ENCODE measurements at regions not wholly inside any gene's neighbourhood (a gene's known extent, or its start where the extent isn't known, plus 50 kb on each side); places are given as distances from the start of the nearest gene placed in this dataset.
A peak's percentile ranks its signal among the peaks of the same experiment; 100 is the strongest.

GRCh38 chr1:4117196-4117595, 217.1 kb upstream of the C1orf174 start:
- no peak for DNase-seq

GRCh38 chr1:4118746-4119515, 218.9 kb upstream of the C1orf174 start:
- no peak for DNase-seq

GRCh38 chr1:4119516-4120220, 219.6 kb upstream of the C1orf174 start:
- no peak for DNase-seq

GRCh38 chr1:4120557-4121292, 220.7 kb upstream of the C1orf174 start:
- DNase-seq = peak in 1 of 56 donors; percentile 15

DNA sequence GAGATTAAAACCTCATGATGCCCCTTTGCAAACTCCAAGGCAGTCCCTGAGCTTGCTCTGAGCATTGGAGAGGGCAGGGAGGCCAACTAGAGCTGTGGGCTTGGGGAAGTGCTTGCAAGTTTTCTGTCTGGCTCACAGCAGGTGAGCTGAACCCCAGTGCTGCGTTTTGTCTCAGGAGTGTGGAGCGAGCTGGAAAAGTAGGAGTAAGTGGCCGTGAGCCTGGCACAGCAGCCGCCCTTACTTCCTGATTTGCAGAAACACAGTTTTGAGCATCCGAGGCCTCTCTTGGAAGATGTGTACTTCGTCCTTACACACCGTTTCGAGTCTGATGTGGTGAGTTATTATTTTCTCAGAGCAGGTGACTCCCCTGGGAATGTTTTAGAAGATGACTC, 221.2 kb upstream of the C1orf174 start:
- DNase-seq = no peak

GRCh38 chr1:4121834-4122512, 221.9 kb upstream of the C1orf174 start:
- no peak for DNase-seq

- no peak for DNase-seq
Observed at GRCh38 chr1:4122513-4123160, 222.6 kb upstream of the C1orf174 start.

- DNase-seq = no peak
Observed at GRCh38 chr1:4124631-4125145, 224.6 kb upstream of the C1orf174 start.

DNA sequence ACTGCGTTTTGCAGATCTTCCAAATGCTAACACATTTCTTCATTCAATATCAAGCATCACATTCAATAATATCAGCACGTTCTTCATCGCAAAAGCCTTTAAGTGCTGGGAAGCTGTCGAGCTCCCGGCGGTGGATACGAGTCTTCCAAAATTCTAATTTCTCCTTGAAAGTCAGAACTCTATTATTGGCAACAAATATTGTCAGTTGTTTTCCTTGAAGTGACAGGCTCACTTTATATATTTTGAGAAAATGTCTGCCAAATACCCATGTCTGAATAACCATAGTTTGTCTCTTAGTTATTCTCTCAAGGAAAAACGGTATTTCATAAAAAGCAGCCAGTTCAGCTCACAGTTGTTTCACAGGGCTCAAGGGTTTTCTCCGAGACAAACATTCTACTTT, 226.2 kb upstream of the C1orf174 start:
- DNase-seq = no peak

- no peak for DNase-seq
Observed at GRCh38 chr1:4126731-4127591, 226.9 kb upstream of the C1orf174 start.

GRCh38 chr1:4127592-4128140, 227.6 kb upstream of the C1orf174 start:
- DNase-seq = no peak

DNA sequence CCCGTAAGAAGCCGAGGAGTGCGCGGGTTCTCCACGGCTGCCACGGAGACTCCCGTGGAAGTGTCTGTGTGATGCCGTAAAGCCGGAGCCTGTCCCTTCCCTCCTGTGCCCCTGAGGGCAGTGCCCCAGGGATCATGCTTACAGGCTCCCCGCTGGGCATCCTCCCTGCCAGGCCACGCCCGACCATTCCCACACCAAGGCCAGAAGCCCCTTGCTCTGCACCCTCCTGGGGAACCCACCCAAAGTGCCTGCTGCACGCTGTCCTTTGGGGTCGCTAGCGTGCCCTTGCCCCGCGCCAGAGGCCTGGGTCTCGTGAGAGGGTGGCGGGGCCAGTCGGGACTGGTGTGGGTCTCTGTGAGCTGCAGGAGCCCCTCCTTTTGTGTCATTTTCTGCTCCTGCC, 228.5 kb upstream of the C1orf174 start:
- DNase-seq = no peak

- no peak for DNase-seq
Observed at GRCh38 chr1:4129693-4130092, 229.6 kb upstream of the C1orf174 start.

- no peak for DNase-seq
Observed at GRCh38 chr1:4130096-4130495, 230.0 kb upstream of the C1orf174 start.

- DNase-seq = no peak
Observed at GRCh38 chr1:4131734-4132133, 231.7 kb upstream of the C1orf174 start.

DNA sequence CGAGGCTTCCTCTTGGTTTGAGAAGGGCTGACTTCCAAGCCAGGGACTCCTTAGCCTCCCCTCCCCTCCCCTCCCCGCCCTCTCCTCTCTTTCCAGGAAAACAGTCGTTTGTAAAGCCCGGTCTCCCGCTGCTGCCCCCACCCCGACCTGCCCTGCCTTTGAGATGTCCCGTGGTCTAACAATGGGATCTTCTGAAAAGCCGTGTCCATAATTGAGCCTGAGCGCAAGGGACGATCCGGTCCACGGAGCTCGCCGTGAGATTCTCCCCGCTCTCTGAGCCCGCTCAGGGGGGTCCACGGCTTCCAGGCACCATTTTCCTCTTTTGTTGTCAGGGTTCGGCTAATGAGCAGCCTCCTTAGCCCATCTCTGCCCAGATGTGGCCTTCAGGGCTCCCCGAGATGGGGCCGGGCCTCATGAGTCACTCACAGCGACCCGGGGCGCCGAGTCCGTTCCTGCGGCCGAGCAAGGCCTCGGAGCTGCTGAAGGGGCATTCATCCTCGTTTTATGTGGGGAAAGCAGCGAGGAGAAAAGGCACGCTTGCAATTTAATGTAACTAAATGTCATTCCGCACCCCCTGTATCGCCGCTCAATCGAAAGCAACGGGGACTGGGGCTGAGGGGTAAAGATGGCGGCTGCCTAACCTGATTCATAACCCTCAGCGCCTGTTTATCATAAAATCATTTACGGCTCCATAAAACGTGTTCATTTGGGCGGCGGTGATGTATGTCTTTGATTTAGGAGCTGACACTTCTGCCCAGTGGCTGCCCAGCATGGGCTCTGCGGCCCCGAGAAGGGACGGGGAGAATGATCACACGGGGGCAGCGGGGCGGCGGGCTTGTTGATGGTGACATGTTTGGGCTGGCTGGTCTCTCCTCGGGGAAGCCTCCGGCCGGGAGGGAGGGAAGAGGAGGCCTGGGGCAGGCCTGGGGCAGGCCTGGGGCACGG, 232.6 kb upstream of the C1orf174 start:
- DNase-seq = no peak

GRCh38 chr1:4133297-4133938, 233.3 kb upstream of the C1orf174 start:
- DNase-seq = no peak

DNA sequence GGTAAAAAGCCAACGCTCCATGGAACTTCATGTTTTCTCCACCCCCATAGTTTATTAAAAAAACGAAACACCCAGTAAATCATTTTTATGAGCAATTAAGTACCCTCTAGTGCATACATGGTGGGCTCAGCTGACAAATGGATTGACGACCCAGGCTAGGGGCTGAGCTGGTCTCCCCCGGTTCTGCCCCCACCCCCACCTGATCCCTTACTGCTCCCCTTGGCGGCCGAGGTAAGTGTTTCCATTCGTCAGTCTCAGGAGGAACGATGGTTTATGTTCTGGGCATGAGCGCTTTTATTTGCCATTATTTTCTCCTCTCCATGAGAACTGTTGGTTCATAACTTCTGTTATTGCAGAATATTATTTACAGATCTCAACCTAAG, 233.9 kb upstream of the C1orf174 start:
- no peak for DNase-seq

Data from nucleus accumbens (tissue), 56 donors.